ELF-1 (cell line): ENCODE measurements at regions not wholly inside any gene's neighbourhood (a gene's known extent, or its start where the extent isn't known, plus 50 kb on each side); places are given as distances from the start of the nearest gene placed in this dataset.

ENCODE experiments used
- DNase-seq: peaks from one replicate; pipeline ENCODE4 v3.0.0-alpha.2; 2016; ENCODE audit warnings: low read depth, low spot score

DNA sequence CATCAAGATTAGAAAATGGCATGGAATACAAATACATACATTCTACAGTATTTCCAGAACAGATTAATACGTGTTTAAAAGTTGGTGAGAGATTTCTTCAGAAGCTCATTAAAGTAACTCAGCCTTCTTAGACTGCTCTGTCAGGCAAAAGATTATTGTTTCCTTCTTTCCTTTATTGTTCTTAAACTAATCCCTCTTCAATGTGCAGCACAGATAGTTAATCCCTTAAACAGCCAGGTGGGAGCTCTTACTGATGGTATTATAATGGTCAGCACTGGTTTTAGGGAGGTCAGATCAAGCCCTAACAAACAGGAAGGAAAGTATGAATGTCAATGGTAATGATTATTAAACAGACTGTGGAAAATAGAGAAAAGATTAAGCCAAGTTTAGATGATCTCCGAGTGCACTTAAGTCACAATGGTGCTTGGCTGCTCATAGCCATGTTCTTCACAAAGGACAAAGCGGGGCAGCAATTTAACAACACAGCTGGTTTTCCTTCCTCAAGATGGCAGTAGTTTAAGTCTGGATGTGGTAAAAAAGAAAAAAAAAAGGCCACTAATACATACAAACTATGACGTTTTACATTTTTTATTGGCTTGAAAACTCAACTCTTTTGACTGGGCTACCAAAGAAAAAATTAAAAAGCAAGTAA lies 992.6 kb downstream of the PCDH9 start:
- DNase-seq = no peak

DNA sequence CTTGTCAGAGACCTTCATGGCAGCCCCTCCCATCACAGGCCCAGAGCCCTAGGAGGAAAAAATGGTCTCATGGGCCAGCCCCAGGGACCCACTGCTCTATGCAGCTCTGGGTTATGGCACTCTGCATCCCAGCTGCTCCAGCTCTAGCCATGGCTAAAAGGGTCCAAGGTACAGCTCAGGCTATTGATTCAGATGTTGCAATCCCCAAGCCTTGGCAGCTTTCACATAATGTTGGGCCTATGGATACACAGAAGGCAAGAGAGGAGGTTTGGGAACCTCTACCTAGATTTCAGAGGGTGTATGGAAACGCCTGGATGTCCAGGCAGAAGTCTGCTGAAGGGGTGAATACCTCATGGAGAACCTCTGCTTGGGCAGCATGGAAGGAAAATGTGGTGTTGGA lies 996.0 kb downstream of the PCDH9 start:
- DNase-seq = no peak

DNA sequence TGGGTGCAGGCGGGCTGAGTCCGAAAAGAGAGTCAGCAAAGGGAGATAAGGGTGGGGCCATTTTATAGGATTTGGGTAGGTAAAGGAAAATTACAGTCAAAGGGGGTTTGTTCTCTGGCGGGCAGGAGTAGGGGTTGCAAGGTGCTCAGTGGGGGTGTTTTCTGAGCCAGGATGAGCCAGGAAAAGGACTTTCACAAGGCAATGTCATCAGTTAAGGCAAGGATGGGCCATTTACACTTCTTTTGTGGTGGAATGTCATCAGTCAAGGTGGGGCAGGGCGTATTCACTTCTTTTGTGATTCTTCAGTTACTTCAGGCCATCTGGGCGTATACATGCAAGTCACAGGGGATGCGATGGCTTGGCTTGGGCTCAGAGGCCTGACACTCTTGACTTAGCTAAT lies 998.2 kb downstream of the PCDH9 start:
- peak; percentile 32 for DNase-seq

DNA sequence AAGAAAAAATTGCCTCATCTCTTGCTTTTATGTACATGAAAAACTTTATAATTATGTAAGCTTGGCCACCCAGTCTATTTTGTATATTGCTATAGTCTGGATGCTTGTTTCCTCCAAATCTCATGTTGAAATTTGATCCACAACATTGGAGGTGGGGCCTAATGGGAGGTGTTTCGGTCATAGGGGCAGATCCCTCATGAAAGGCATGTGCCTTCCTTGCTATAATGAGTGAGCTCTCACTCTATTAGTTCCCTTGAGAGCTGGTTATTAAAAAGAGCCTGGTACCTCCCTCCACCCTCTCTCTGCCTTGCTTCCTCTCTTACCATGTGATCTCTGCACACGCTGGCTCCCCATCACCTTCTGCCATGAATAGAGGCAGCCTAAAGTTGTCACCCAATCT lies 1005.1 kb downstream of the PCDH9 start:
- DNase-seq = peak; percentile 81

DNA sequence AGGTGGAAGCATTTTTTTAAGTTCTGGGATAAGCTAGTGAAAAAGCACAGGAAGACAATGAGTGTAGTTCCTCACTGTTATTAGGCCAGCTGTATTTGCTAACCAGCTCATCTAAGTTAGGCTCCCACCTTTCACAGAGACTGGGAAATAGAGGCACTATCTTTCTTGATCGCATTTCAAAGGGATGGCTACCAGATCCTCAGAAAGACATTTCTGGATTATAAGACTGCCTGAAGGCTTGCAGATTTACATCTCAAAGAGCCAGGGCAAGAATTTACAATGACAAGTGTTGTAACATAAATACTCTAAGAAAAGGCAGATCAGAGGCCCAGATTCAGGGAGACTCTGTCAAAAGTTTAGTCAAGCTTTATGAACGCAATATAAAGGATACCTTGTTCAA lies 1005.5 kb downstream of the PCDH9 start:
- DNase-seq = peak; percentile 86

DNA sequence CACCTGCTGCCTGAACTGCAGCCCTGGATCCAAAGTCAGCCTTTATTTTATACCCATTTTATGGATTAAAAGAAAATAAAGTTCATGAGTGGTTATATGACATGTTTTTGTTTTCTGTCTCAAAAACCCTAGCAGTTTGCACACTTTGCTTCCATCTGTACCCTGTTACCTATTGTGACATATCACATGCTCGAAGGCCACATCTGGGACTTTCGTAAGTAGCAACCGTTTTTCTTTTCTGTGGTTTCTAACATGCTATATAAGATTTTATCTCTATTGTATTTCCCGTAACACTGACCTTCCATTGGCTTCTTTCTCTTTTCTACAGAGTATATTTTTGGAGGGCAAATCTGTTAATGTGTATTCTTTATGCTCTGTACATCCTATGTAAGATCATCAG lies 1007.2 kb downstream of the PCDH9 start:
- no peak for DNase-seq

DNA sequence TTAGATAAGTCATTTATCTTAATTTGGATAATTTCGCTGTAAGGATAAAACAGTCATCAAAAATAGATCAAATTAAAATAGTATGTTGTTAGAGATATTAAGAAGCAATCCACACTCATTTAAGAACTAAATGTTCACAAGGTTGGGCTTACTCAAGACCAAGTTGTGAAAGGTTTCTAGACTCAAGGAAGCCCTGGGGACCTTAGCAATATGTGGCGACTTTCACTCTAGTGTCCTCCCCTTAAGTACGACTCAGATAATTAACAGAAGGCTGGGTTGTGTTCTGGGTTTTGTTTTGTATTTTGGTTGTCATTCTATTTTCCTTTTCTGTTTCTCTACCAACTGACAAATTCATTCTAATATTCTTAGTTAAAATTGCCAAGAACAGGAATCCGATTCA lies 1008.0 kb downstream of the PCDH9 start:
- no peak for DNase-seq

DNA sequence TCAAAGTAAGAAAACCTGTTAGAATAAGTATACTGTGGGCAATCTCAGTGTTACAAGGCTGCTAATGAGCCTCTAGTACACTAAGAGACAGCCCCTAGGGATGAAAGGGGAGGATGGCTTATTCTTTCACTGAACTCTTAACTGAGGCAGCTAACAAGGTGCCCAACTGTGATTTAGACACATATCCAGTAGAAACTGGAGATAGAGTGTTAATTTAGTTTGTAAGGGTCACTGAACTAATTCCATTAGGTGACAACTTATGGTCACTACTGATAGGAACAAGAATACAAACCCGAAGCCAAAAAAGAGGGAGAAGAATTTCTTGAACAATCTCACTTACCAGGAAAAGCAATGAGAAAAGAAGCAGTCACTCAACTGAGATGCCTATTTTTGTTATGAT lies 1010.6 kb downstream of the PCDH9 start:
- no peak for DNase-seq

DNA sequence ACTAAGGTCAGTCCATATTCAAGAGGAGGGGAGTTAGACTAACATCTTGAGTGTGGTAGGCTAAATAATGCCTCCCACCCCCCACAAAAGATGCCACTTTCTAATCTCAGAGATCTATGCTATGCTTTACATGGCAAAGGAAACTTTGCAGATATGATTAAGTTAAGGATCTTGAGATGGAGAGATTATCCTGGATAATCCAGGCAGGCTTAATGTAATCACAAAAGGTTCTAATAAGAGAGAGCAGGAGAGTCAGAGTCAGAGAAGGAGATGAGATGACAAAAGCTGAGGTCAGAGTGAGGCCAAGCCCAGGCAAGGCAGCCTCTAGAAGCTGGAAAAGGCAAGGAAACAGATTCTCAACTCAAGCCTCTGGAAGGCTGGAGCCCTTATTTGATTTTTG lies 1011.6 kb downstream of the PCDH9 start:
- DNase-seq = no peak

DNA sequence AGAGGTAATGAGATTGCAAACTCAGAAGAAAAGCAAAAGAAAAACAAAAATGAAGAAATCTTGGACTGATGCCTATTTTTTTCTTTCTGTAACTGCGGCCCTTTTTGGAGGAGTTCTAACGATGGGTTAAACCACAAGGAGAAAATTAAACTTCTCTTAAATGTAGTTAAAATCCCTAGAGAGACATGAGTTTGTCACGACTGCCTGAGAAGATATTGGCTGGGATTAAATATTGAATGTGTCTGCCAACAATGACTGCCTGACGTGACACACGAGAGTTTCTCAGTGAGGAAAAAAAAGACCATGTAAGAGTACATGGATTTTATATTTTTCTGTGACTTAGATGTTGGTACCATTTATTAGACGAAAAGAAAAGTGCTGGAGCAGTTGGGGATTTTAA lies 1013.4 kb downstream of the PCDH9 start:
- no peak for DNase-seq

DNA sequence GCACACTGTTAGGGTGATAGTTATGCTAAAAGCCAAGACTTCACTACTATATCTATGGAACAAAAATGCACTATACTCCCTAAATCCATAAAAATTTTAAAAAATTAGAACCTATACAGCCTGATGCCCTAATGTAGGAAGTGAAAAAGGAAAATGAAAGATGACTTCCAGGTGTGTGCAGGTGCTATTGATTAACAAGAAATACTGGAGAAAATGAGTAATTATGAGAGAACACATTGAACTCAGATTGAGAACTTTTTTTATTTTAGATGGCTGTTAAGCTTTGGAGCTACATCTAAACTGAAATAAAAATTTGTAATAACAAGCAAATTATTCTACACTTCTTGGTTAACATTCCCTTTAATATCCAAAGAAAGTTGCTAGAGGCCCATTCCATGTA lies 1015.7 kb downstream of the PCDH9 start:
- DNase-seq = no peak

DNA sequence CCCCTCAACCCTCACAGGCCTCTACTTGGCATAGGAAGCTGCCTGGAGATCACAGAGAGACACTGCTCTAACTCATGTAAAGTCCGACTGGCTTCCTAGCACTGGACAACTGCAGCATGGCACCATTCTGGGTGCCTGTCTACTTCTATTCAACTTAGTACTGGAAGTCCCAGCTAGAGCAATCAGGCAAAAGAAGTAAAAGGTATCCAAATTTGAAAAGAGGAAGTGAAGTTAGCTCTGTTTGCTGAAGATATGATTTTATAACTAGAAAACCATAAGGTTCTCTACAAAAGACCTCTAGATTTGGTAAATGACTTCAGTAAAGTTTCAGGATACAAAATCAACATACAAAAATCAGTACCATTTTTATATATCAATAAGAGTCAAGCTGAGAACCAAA lies 1017.6 kb downstream of the PCDH9 start:
- no peak for DNase-seq

DNA sequence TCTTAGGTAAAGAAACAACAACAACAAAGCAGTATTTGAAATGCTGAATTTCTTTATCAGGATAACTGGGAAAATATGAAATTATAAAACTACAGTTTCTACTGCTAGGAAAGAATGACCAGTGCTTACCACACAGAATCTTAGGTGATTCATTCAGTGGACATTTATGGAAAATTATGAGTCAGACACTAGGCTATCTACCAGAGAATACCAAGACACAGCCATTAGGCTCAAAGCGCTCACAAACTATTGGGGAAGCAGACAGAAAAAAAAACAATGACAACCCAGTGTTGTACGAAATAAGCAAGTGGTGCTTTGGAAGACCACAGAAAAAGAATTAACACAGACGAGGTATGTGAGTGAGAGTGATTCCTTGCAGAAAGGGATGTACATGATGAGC lies 1019.5 kb downstream of the PCDH9 start:
- no peak for DNase-seq

DNA sequence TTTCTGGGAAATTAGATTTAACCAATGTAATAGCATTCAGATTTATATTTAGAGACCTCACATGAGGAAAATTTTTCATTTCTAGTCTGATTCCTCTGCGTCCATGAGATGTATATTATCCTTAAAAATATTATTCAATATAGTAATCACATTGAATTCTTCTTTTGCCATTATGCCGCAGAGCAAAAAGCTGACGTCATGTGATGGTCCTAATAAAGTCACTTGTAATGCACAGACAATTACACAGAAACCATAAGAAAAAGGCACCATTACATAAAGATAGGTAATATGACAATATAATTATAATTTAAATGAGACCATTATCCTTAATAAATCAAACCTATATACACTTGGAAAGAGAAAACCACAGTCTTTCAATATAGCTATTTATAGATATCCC lies 1021.5 kb downstream of the PCDH9 start:
- no peak for DNase-seq

DNA sequence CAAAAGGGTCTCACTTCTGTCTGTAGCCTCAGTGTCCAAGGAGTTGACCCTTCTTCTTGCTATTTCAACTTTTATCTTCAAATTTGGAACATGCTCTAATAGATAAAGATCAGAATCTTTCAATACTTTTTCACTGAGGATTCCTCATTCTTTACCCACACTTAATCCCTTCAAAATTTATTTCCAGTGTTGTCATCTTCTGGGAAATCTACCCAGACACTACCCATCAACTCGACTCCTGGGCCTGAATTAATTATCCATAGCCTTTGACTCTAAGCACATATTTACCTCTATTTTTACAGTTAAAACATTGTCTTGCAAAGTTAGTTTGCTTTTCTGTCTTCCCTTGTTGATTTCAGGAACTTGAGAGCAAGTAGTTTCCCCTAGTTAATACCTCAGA lies 1022.5 kb downstream of the PCDH9 start:
- DNase-seq = no peak

DNA sequence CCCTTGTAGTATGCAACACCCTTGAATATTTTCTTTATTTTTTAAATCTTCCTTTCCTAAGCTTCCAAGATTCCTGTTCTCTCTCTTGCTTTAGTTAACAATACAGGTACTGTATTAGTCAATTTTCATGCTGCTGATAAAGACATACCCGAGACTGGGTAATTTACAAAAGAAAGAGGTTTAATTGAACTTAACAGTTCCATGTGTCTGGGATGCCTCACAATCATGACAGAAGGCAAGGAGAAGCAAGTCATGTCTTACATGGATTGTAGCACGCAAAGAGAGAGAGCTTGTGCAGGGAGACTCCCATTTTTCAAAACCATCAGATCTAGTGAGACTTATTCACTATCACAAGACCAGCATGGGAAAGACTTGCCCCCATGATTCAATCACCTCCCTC lies 1024.3 kb downstream of the PCDH9 start:
- DNase-seq = no peak

DNA sequence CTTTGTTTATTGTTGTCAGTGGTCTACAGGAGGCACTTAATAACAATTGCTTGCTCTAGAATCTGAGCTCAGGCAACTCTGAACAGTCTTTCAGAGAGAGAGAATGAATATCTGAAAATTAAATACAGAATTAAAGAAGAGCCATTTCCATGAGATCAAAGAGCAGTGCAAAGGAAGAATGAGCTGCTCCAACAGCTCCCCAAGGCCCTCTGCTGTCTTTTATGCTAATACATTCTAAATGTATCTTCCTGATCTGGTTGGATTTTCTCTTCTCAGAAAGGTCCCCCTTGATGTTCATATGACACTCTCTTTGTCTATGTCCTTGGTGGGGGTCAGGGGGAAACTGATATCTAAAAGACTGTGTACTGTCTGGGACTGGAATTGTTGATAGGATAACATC lies 1029.6 kb downstream of the PCDH9 start:
- no peak for DNase-seq

DNA sequence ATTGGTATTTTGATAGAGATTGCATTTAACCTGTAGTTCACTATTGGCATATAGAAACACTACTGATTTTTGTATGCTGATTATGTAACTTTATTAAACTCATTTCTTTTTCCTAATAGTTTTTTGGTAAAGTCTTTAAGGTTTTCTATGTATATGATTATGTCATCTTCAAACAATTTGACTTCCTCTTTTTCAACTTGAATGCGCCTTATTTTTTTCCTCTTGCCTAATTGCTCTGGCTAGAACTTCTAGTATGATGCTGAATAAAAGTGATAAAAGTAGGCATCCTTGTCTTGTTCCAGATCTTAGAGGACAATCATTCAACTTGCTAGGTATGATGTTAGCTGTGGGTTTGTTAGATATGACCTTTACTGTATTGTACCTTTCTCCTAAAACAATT lies 1034.9 kb downstream of the PCDH9 start:
- DNase-seq = no peak

DNA sequence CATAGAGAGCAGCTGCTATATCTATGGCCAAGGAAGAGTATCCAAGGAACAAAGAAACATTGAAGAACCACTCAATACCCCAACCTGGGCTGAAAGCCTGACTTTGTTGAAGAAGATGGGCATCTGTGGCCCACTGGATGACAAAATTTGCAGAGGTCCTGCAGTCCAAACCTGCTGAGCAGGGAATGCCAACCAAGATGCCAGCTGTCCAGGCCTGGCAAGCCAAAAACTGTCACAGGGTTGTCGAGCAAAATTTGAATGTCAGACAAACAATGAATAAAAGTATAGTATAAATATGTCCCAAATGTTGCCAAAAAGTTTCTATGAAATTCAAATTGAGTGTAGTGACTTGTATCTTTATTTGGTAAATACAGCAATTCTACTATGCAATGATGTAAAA lies 1040.2 kb downstream of the PCDH9 start:
- DNase-seq = no peak

DNA sequence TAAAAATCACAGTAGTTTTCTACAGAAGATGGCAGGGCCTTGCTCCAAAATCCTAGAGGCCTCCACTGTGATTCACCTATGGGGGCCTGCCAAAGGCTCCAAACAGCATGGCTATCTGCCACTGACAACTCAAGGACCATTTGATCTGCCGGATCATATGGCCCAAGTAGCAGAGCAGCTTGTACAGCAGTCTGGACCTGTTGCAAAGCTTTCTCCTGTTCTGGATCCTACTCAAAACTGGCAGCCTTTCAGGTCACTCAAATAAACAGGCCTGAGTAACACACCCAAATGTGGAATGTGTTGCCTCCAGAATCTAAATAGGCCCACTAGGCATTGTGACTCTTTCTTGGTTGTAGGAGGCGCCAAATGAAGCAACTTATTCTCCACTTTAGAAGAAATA lies 1049.3 kb downstream of the PCDH9 start:
- no peak for DNase-seq

DNA sequence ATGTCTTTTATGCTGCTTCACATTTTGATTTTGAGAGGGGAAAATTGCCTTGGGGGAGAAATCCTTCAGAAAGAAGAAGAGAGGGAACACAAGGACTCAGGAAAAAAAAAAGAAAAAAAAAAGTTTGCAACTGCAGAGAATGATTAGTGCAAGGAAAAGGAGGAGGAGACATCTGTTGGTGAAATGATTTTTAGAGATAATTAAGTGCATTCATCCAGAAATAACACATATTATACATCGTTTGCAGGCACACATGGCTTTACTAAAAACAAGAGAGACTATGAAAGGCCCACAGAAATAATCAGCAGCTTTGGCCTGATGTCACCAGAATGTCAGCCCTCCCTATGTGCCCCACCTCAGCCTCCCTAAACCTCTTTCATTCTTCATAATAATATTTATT lies 1058.2 kb downstream of the PCDH9 start:
- no peak for DNase-seq

DNA sequence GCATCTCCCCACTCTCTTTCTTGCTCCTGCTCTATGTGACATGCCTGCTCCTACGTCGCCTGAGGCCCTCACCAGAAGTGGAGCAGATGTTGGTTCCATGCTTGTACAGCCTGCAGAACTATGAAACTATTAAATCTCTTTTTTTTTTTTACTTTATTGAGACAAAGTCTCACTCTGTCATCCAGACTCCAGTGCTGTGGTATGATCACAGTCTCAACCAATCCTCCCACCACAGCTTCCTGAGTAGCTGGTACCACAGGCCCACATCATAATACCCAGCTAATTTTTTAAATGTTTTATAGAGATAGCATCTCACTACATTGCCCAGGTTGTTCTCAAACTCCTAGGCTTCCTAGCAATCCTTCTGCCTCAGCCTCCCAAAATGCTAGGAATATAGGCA lies 1067.7 kb downstream of the PCDH9 start:
- DNase-seq = no peak

DNA sequence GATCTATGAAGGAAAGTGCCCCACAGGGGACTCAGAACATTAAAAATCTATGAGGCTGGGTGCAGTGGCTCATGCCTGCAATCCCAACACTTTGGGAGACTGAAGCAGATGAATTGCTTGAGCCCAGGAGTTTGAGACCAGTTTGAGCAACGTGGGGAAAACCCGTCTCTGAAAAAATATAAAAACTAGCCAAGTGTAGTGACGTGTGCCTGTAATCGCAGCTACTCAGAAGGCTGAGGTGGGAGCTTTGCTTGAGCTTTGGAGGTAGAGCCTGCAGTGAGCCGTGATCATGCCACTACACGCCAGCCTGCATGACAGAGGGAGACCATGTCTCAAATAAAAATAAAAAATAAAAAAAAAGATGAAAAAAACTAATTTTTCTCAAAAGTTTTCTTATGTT lies 1070.6 kb downstream of the PCDH9 start:
- DNase-seq = no peak

DNA sequence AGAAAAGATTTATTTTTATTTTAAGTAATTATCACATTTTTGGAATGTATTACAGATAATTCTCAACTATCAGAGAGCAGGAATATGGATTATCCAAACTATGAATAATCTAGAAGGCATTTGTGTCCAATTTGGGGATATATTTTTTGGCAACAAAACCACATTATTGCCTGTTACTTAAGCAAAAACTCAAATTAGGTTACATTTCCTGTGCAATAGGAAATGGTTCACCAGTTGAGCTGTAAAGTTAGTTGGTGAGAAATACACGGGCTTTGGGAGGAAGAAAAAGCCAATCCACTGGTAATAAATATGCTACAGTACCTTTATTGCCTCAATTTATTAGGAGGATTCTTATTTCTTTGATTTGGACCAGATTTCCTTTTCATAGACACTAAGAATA lies 1075.2 kb downstream of the PCDH9 start:
- DNase-seq = no peak
